ENCODE measurements at regions not wholly inside any gene's neighbourhood (a gene's known extent, or its start where the extent isn't known, plus 50 kb on each side); places are given as distances from the start of the nearest gene placed in this dataset.

- Histone ChIP-seq H4K20me1 (replicated peaks; ENCODE audit: control insufficient read depth, extremely low read depth, insufficient read depth, low read length) (no peaks in the 10 kb centered on the region), H3K27ac (ENCODE audit: insufficient read depth, low read depth, low read length) (no peak overlapping the region), H3K4me1 (ENCODE audit: control insufficient read depth, extremely low read depth, insufficient read depth, low read length) (peaks cover 9% of the 10 kb centered on the region), H2AFZ (ENCODE audit: low read depth, low read length) (no peak overlapping the region), H3K9me1 (replicated peaks; ENCODE audit: control insufficient read depth, extremely low read depth, insufficient read depth, low read length) (no peaks in the 10 kb centered on the region), H3K4me3 (replicated peaks in 1 of 3; ENCODE audit: insufficient read depth in 1 of 3, low read depth in 1 of 3, low read length in 3 of 3) (no peak overlapping the region), H3K36me3 (ENCODE audit: control insufficient read depth in 2 of 2, extremely low read depth in 1 of 2, insufficient read depth in 2 of 2, low read length in 2 of 2) (no peaks in the 10 kb centered on the region), H3K9ac (replicated peaks; ENCODE audit: extremely low read depth, insufficient read depth, low read length) (no peak overlapping the region), H3K9me3 (replicated peaks; ENCODE audit: control insufficient read depth, insufficient read depth, low read length) (no peaks in the 10 kb centered on the region), H3K4me2 (ENCODE audit: insufficient read depth, low read length) (no peak overlapping the region), H3K27me3 (ENCODE audit: control insufficient read depth in 2 of 2, insufficient read depth in 2 of 2, low read length in 2 of 2) (no peaks in the 10 kb centered on the region), H3K79me2 (ENCODE audit: control insufficient read depth, insufficient read depth, low read length) (no peaks in the 10 kb centered on the region)
- dilution Hi-C loops (cut with MboI; ENCODE audit: extremely low pct_ligation_motif_present, low sequenced_read_pairs): no loop called here
- ChIA-PET POLR2A (no interaction called here), CTCF (no interaction called here)
- TF ChIP-seq FOS (IDR thresholded peaks at IDR 0.05; ENCODE audit: borderline replicate concordance, insufficient read depth, low read length) (no peak), POLR2AphosphoS5 (IDR thresholded peaks at IDR 0.05; ENCODE audit: insufficient read depth, low read depth, low read length) (no peak), MAX (IDR thresholded peaks at IDR 0.05; ENCODE audit: insufficient read depth, insufficient read length) (no peak), POLR2A (IDR thresholded peaks at IDR 0.05; ENCODE audit: low read depth, low read length) (no peak), MYC (IDR thresholded peaks at IDR 0.05; ENCODE audit: low read depth, low read length) (no peak), GATA2 (IDR thresholded peaks at IDR 0.05; ENCODE audit: insufficient read depth, insufficient read length, low read depth, low read length) (no peak), JUN (IDR thresholded peaks at IDR 0.05; ENCODE audit: borderline replicate concordance, insufficient read depth, insufficient read length, low read depth) (no peak), EZH2 (IDR thresholded peaks at IDR 0.05; ENCODE audit: borderline replicate concordance, low read depth, low read length, severe bottlenecking) (no peak), CTCF (IDR thresholded peaks at IDR 0.05; ENCODE audit: extremely low read depth in 1 of 2, insufficient read depth in 1 of 2, low read depth in 1 of 2, low read length in 2 of 2) (no peak)
- no peak for FAIRE-seq
- BruUV-seq (replicated peaks): no TSS peak
- DNase-seq (ENCODE audit: low read depth, low spot score): no peak
- intact Hi-C loops (cut with micrococcal nuclease): no loop called here
These were observed 150.4 kb downstream of the CEBPB start for GRCh38 chr20:50341050-50341449.

Measured in endothelial cell of umbilical vein (primary cell).